Trophoblast cell (in vitro differentiated cells and primary cell): ENCODE measurements at regions not wholly inside any gene's neighbourhood (a gene's known extent, or its start where the extent isn't known, plus 50 kb on each side); places are given as distances from the start of the nearest gene placed in this dataset.

Source experiments
- DNase-seq, 2 donors: peaks; one replicate each; pipeline ENCODE4 v3.0.0-alpha.2; 2016
- H2AFZ ChIP-seq: 2 replicates; pipeline ENCODE4 v1.6.1; 2013; ENCODE audit warnings: low read length, moderate library complexity, mild to moderate bottlenecking; ENCODE audit not compliant: insufficient read depth, poor library complexity
- H2AK5ac ChIP-seq: 2 replicates; pipeline ENCODE4 v1.6.1; 2013; ENCODE audit warnings: mild to moderate bottlenecking, low read length
- H2BK120ac ChIP-seq: 2 replicates; pipeline ENCODE4 v1.6.1; 2013; ENCODE audit warnings: low read length, mild to moderate bottlenecking, moderate library complexity; ENCODE audit not compliant: insufficient read depth, poor library complexity
- H2BK12ac ChIP-seq: 2 replicates; pipeline ENCODE4 v1.6.1; 2013; ENCODE audit warnings: mild to moderate bottlenecking, low read length, moderate library complexity
- H2BK5ac ChIP-seq: 2 replicates; pipeline ENCODE4 v1.6.1; 2013; ENCODE audit warnings: low read length, low read depth, moderate library complexity, mild to moderate bottlenecking; ENCODE audit not compliant: poor library complexity
- H3K14ac ChIP-seq: 2 replicates; pipeline ENCODE4 v1.6.1; 2013; ENCODE audit warnings: mild to moderate bottlenecking, low read length
- H3K18ac ChIP-seq: 2 replicates; pipeline ENCODE4 v1.6.1; 2013; ENCODE audit warnings: mild to moderate bottlenecking, low read length
- H3K23ac ChIP-seq: 2 replicates; pipeline ENCODE4 v1.6.1; 2013; ENCODE audit warnings: low read length
- H3K27ac ChIP-seq: 2 replicates; pipeline ENCODE4 v1.5.1; 2013; ENCODE audit warnings: low read depth, mild to moderate bottlenecking, inconsistent platforms, low read length, moderate library complexity
- H3K27me3 ChIP-seq: 2 replicates; pipeline ENCODE4 v1.6.1; 2013; ENCODE audit warnings: inconsistent platforms, mild to moderate bottlenecking, low read length, moderate library complexity; ENCODE audit not compliant: insufficient read depth
- H3K36me3 ChIP-seq, 2 experiments: 1 replicate in 1 of 2; 2 replicates in 1 of 2; pipeline ENCODE4 v1.6.1; 2013; ENCODE audit warnings: low read length in 2 of 2, mild to moderate bottlenecking in 2 of 2, moderate library complexity in 1 of 2; ENCODE audit not compliant: insufficient read depth in 2 of 2, control insufficient read depth in 1 of 2
- H3K4ac ChIP-seq: 2 replicates; pipeline ENCODE4 v1.6.1; 2013; ENCODE audit warnings: low read depth, mild to moderate bottlenecking, low read length, moderate library complexity
- H3K4me1 ChIP-seq, 2 experiments: 1 replicate in 1 of 2; 2 replicates in 1 of 2; pipeline ENCODE4 v1.6.1; 2013; ENCODE audit warnings: low read length in 2 of 2, mild to moderate bottlenecking in 2 of 2, moderate library complexity in 1 of 2; ENCODE audit not compliant: insufficient read depth in 2 of 2, control insufficient read depth in 1 of 2
- H3K4me2 ChIP-seq: 2 replicates; pipeline ENCODE4 v1.6.1; 2013; ENCODE audit warnings: inconsistent platforms, mild to moderate bottlenecking, low read length, moderate library complexity
- H3K4me3 ChIP-seq: 2 replicates; pipeline ENCODE4 v1.5.1; 2013; ENCODE audit warnings: mild to moderate bottlenecking, low read depth, low read length, inconsistent platforms
- H3K79me1 ChIP-seq: one replicate; pipeline ENCODE4 v1.6.1; 2013; ENCODE audit warnings: low read length
- H3K79me2 ChIP-seq: 2 replicates; pipeline ENCODE4 v1.6.1; 2013; ENCODE audit warnings: low read length, mild to moderate bottlenecking; ENCODE audit not compliant: control insufficient read depth, insufficient read depth, poor library complexity
- H3K9ac ChIP-seq: 2 replicates; pipeline ENCODE4 v1.6.1; 2013; ENCODE audit warnings: mild to moderate bottlenecking, low read length
- H3K9me3 ChIP-seq: 2 replicates; pipeline ENCODE4 v1.6.1; 2013; ENCODE audit warnings: low read depth, mild to moderate bottlenecking, control low read depth, inconsistent platforms, low read length; ENCODE audit not compliant: insufficient read depth
- H4K12ac ChIP-seq: 2 replicates; pipeline ENCODE4 v1.6.1; 2013; ENCODE audit warnings: low read depth, mild to moderate bottlenecking, low read length, moderate library complexity
- H4K8ac ChIP-seq: 2 replicates; pipeline ENCODE4 v1.6.1; 2013; ENCODE audit warnings: low read depth, mild to moderate bottlenecking, low read length, moderate library complexity
- H4K91ac ChIP-seq: one replicate; pipeline ENCODE4 v1.6.1; 2013; ENCODE audit warnings: low read depth, mild to moderate bottlenecking, low read length, moderate library complexity
- WGBS: extraction: QIAGEN DNeasy Blood & Tissue Kit; methylation state at CpG from one replicate; pipeline ENCODE4 v1.1.7; 2013; ENCODE audit warnings: missing lambda C conversion rate; ENCODE audit not compliant: insufficient read length, insufficient coverage; ENCODE audit errors: extremely low coverage; 5-methylcytosine and 5-hydroxymethylcytosine counted together

DNA sequence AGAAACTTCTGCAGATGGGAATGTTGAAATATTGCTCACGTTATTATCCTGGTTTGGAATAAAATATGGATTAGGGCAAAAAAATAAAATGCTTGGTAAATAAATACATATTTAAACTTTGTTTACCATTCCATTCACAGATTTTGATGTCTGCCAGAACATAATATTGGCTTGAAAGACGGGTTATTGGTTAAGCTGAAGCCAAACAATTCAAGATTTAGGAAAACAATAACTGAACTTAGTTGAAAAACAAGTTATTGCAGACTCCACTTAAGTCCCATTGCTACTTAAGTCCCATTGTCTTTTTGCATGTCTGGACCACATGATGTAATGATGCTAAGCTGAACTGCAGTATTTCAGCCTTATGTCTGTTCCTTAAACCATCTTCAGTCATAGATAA, 722.5 kb downstream of the FAT4 start:
- Histone ChIP-seq H4K91ac (no peak overlapping the region), H3K79me2 (no peaks in the 10 kb centered on the region), H3K79me1 (no peaks in the 10 kb centered on the region), H3K4me1 (no peaks in the 10 kb centered on the region), H3K36me3 (no peaks in the 10 kb centered on the region), H3K18ac (no peak overlapping the region), H3K9ac (no peak overlapping the region), H2BK12ac (no peak overlapping the region), H3K9me3 (no peaks in the 10 kb centered on the region), H2BK5ac (no peak overlapping the region), H3K4me3 (no peak overlapping the region), H2AK5ac (no peak overlapping the region), H3K27me3 (no peaks in the 10 kb centered on the region), H4K8ac (no peak overlapping the region), H2AFZ (no peak overlapping the region), H4K12ac (no peak overlapping the region), H3K27ac (no peak overlapping the region), H3K14ac (no peak overlapping the region), H3K23ac (no peak overlapping the region), H3K4me2 (no peak overlapping the region), H2BK120ac (no peak overlapping the region), H3K4ac (no peak overlapping the region)
- no peak for DNase-seq
- WGBS = no CpG with 5 or more reads among the region's 2 CpGs

GRCh38 chr4:126038502-126039144, 723.9 kb downstream of the FAT4 start:
- Histone ChIP-seq H4K91ac (no peak overlapping the region), H2BK12ac (no peak overlapping the region), H3K4me2 (no peak overlapping the region), H4K8ac (no peak overlapping the region), H3K4me1 (no peaks in the 10 kb centered on the region), H2AK5ac (no peak overlapping the region), H2BK5ac (no peak overlapping the region), H3K27ac (no peak overlapping the region), H3K14ac (no peak overlapping the region), H3K9ac (no peak overlapping the region), H3K27me3 (no peaks in the 10 kb centered on the region), H3K4me3 (no peak overlapping the region), H2AFZ (no peak overlapping the region), H3K9me3 (no peaks in the 10 kb centered on the region), H3K79me2 (no peaks in the 10 kb centered on the region), H4K12ac (no peak overlapping the region), H3K79me1 (no peaks in the 10 kb centered on the region), H3K23ac (no peak overlapping the region), H3K18ac (no peak overlapping the region), H3K4ac (no peak overlapping the region), H2BK120ac (no peak overlapping the region), H3K36me3 (no peaks in the 10 kb centered on the region)
- no peak for DNase-seq
- WGBS = no CpG with 5 or more reads among the region's 2 CpGs

DNA sequence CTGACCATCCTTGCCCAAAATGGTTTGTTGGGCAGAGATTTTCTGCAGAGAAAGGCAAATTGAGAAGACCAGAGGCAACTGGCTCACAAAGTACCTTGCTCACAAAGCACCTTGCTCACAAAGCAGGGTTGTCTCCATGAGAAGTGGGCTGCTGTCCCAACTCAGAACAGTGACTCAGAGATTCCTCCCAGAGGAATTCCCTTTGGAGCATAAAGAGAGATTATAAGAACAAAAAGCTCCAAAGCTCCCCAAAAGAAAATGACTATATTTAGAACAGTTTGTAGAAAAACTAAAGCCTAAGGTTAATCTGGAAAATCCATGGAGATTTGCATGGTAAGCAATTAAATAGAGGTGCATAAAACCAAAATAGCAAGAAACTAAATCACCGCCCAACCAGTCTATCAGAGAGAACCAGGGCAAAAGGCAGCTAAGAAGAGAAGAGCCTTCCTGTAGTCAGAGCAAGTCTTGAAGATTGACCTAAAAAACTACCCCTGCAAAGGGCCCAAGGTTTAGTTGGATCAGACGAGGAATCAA, 731.4 kb downstream of the FAT4 start:
- Histone ChIP-seq H4K91ac (no peak overlapping the region), H3K18ac (no peak overlapping the region), H3K4me1 (no peaks in the 10 kb centered on the region), H3K4me3 (no peak overlapping the region), H3K79me1 (no peaks in the 10 kb centered on the region), H2AFZ (no peak overlapping the region), H3K23ac (no peak overlapping the region), H4K8ac (no peak overlapping the region), H4K12ac (no peak overlapping the region), H2BK5ac (no peak overlapping the region), H3K79me2 (no peaks in the 10 kb centered on the region), H2BK12ac (no peak overlapping the region), H2AK5ac (no peak overlapping the region), H3K27ac (no peak overlapping the region), H3K4ac (no peak overlapping the region), H3K36me3 (no peaks in the 10 kb centered on the region), H3K9me3 (no peaks in the 10 kb centered on the region), H3K4me2 (no peak overlapping the region), H3K9ac (no peak overlapping the region), H3K14ac (no peak overlapping the region), H3K27me3 (no peaks in the 10 kb centered on the region), H2BK120ac (no peak overlapping the region)
- no peak for DNase-seq
- WGBS = no CpG with 5 or more reads among the region's 2 CpGs

DNA sequence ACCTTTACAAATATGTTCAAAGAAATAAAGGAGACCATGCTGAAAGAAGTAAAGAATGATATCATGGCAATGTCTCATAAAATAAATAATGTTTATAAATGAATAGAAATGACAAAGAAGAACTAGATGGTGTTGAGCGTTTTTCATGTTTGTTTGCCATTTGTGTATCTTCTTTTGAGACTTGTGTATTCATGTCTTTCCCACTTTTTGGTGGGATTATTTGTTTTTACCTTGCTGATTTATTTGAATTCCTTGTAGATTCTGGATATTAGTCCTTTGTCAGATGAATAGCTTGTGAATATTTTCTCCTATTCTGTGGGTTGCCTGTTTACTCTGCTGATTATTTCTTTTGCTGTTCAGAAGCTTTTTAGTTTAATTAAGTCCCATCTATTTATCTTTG, 732.4 kb downstream of the FAT4 start:
- H3K9ac ChIP-seq = no peak overlapping the region
- H3K27ac ChIP-seq = no peak overlapping the region
- H2BK120ac ChIP-seq = no peak overlapping the region
- H3K27me3 ChIP-seq = no peaks in the 10 kb centered on the region
- H3K4me3 ChIP-seq = no peak overlapping the region
- H2AK5ac ChIP-seq = no peak overlapping the region
- no CpG with 5 or more reads among the region's 1 CpG for WGBS
- H3K36me3 ChIP-seq = no peaks in the 10 kb centered on the region
- no peaks in the 10 kb centered on the region for H3K4me1 ChIP-seq
- H3K4me2 ChIP-seq = no peak overlapping the region
- H2BK5ac ChIP-seq = no peak overlapping the region
- H3K4ac ChIP-seq = no peak overlapping the region
- H3K79me2 ChIP-seq = no peaks in the 10 kb centered on the region
- no peak overlapping the region for H2BK12ac ChIP-seq
- no peak overlapping the region for H3K18ac ChIP-seq
- H3K23ac ChIP-seq = no peak overlapping the region
- H2AFZ ChIP-seq = no peak overlapping the region
- H4K8ac ChIP-seq = no peak overlapping the region
- H4K12ac ChIP-seq = no peak overlapping the region
- H3K79me1 ChIP-seq = no peaks in the 10 kb centered on the region
- H4K91ac ChIP-seq = no peak overlapping the region
- no peak overlapping the region for H3K14ac ChIP-seq
- H3K9me3 ChIP-seq = no peaks in the 10 kb centered on the region
- no peak for DNase-seq
